Activated CD4-positive, CD25-positive, alpha-beta regulatory T cell (primary cell): ENCODE measurements at regions not wholly inside any gene's neighbourhood (a gene's known extent, or its start where the extent isn't known, plus 50 kb on each side); places are given as distances from the start of the nearest gene placed in this dataset.
"Not testable (repeated sequence)": the region's sequence is repeated elsewhere in the genome, so short reads cannot be mapped to it uniquely, and the experiment has no call there.

Experiments
- DNase-seq, 4 experiments: peaks; one replicate each; lab custom pipeline; 2025; lab: John Stamatoyannopoulos, UW

- no peak for DNase-seq
Measured at GRCh38 chr2:238600506-238601432, 174.0 kb downstream of the ASB1 start.

GRCh38 chr2:238601433-238602222 is 174.9 kb downstream of the ASB1 start:
- DNase-seq = no peak

- DNase-seq = no peak
Measured at GRCh38 chr2:238602223-238602960, 175.7 kb downstream of the ASB1 start.

- DNase-seq = no peak
Measured at GRCh38 chr2:238603596-238603995, 176.9 kb downstream of the ASB1 start.

- no peak for DNase-seq
Measured at GRCh38 chr2:238606311-238606710, 179.6 kb downstream of the ASB1 start.

GRCh38 chr2:238613610-238614009 is 186.9 kb downstream of the ASB1 start:
- DNase-seq = no peak

- no peak for DNase-seq
Measured at GRCh38 chr2:238614376-238614775, 187.6 kb downstream of the ASB1 start.

- DNase-seq = no peak
Measured at GRCh38 chr2:238615187-238615586, 188.5 kb downstream of the ASB1 start.

- no peak for DNase-seq
Measured at GRCh38 chr2:238616681-238617080, 190.0 kb downstream of the ASB1 start.

GRCh38 chr2:238618494-238619283 is 192.0 kb downstream of the ASB1 start:
- not testable (repeated sequence) for DNase-seq

- no peak for DNase-seq
Measured at GRCh38 chr2:238627899-238628298, 201.2 kb downstream of the ASB1 start.

GRCh38 chr2:238629064-238629463 is 202.3 kb downstream of the ASB1 start:
- no peak for DNase-seq

- no peak for DNase-seq
Measured at GRCh38 chr2:238631491-238632180, 204.9 kb downstream of the ASB1 start.

GRCh38 chr2:238632181-238633060 is 205.7 kb downstream of the ASB1 start:
- no peak for DNase-seq

- DNase-seq = no peak
Measured at GRCh38 chr2:238633426-238634328, 206.9 kb downstream of the ASB1 start.

GRCh38 chr2:238634701-238635357 is 208.1 kb downstream of the ASB1 start:
- no peak for DNase-seq

- no peak for DNase-seq
Measured at GRCh38 chr2:238635647-238636051, 208.9 kb downstream of the ASB1 start.
